Colonic mucosa (tissue), 4 donors: ENCODE measurements at regions not wholly inside any gene's neighbourhood (a gene's known extent, or its start where the extent isn't known, plus 50 kb on each side); places are given as distances from the start of the nearest gene placed in this dataset.

Experiments
- DNase-seq: peaks from one replicate; pipeline ENCODE4 v3.0.0-alpha.2; 2020
- H3K27ac ChIP-seq: fragments of 200-600 bp; one replicate; pipeline ENCODE4 v1.8.0; 2021
- H3K27me3 ChIP-seq: fragments of 200-600 bp; one replicate; pipeline ENCODE4 v1.8.0; 2021
- H3K36me3 ChIP-seq: fragments of 200-600 bp; one replicate; pipeline ENCODE4 v1.8.0; 2021
- H3K4me1 ChIP-seq: fragments of 200-600 bp; one replicate; pipeline ENCODE4 v1.8.0; 2021; ENCODE audit warnings: mild to moderate bottlenecking
- H3K4me3 ChIP-seq: fragments of 200-600 bp; one replicate; pipeline ENCODE4 v1.8.0; 2021
- H3K9ac ChIP-seq, 2 donors: one replicate each; pipeline ENCODE4 v1.7.0; 2013; ENCODE audit warnings: control low read depth in 2 of 2, low read depth in 2 of 2, low read length in 2 of 2
- H3K9me3 ChIP-seq: fragments of 200-600 bp; one replicate; pipeline ENCODE4 v1.8.0; 2021
- intact Hi-C: fragments of 100-400 bp; cut with DNase I; formaldehyde crosslinking; loops from one replicate; pipeline ENCODE4 v1.14.1; 2022
- TF ChIP-seq, protein P1 (sequence below): fragments of 200-600 bp; IDR thresholded peaks from one replicate; pipeline ENCODE4 v1.8.0; 2022; ENCODE audit warnings: antibody characterized with exemption, mild to moderate bottlenecking
- donor health status: healthy.
- donor health status: DM: no; HTN: no; CAD: no.
- donor health status: DM: no; HTN: no; CAD: no.

DNA sequence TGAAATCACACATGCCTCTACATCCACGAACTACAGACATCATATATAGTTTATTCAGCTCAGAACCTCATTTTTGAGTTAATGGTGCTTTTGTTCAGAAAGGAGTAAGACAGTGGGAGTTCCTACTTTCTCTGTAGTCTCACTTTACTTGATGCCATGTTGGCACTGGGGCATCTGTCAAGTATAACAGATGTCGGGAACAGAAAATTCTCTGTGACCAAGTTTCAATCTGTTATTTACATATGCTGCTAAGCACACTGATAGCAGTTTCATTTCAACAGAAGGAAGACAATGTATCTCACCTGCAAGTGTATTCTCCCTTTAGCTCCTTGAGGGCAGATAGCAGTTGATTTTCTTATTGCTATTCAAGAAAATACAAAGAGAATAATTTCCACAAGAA lies 774.1 kb downstream of the METTL4 start:
- intact Hi-C loops = no loop called here
- Histone ChIP-seq H3K27ac (no peak overlapping the region), H3K36me3 (no peaks in the 10 kb centered on the region), H3K27me3 (no peaks in the 10 kb centered on the region), H3K4me1 (no peaks in the 10 kb centered on the region), H3K9ac (no peak overlapping the region), H3K9me3 (no peaks in the 10 kb centered on the region), H3K4me3 (no peak overlapping the region)
- TF ChIP-seq, protein P1, sequence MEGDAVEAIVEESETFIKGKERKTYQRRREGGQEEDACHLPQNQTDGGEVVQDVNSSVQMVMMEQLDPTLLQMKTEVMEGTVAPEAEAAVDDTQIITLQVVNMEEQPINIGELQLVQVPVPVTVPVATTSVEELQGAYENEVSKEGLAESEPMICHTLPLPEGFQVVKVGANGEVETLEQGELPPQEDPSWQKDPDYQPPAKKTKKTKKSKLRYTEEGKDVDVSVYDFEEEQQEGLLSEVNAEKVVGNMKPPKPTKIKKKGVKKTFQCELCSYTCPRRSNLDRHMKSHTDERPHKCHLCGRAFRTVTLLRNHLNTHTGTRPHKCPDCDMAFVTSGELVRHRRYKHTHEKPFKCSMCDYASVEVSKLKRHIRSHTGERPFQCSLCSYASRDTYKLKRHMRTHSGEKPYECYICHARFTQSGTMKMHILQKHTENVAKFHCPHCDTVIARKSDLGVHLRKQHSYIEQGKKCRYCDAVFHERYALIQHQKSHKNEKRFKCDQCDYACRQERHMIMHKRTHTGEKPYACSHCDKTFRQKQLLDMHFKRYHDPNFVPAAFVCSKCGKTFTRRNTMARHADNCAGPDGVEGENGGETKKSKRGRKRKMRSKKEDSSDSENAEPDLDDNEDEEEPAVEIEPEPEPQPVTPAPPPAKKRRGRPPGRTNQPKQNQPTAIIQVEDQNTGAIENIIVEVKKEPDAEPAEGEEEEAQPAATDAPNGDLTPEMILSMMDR = no peak
- no peak for DNase-seq

DNA sequence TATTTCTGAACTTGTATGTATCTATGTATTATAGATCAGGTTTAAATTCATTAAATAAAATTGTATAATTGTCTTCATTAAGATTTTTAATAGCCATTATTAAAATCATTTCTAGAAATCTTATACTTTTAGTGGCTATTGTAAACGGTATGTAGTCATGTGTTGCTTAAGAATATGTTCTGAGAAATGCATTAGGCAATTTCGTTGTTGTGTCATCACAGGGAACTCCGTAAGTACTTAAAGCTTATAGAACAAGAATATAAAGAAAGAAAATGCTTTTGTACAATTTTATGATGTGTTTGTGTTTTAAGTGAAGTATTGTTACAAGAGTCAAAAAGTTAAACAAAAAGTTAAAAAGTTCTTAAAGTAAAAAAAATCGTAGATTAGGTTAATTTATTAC lies 765.8 kb downstream of the METTL4 start:
- H3K9me3 ChIP-seq = no peaks in the 10 kb centered on the region
- H3K4me1 ChIP-seq = no peaks in the 10 kb centered on the region
- H3K4me3 ChIP-seq = no peak overlapping the region
- H3K9ac ChIP-seq = no peak overlapping the region
- H3K27me3 ChIP-seq = no peaks in the 10 kb centered on the region
- H3K27ac ChIP-seq = no peak overlapping the region
- TF ChIP-seq, protein P1 = no peak
- no peaks in the 10 kb centered on the region for H3K36me3 ChIP-seq
- no peak for DNase-seq
- intact Hi-C loops = no loop called here

DNA sequence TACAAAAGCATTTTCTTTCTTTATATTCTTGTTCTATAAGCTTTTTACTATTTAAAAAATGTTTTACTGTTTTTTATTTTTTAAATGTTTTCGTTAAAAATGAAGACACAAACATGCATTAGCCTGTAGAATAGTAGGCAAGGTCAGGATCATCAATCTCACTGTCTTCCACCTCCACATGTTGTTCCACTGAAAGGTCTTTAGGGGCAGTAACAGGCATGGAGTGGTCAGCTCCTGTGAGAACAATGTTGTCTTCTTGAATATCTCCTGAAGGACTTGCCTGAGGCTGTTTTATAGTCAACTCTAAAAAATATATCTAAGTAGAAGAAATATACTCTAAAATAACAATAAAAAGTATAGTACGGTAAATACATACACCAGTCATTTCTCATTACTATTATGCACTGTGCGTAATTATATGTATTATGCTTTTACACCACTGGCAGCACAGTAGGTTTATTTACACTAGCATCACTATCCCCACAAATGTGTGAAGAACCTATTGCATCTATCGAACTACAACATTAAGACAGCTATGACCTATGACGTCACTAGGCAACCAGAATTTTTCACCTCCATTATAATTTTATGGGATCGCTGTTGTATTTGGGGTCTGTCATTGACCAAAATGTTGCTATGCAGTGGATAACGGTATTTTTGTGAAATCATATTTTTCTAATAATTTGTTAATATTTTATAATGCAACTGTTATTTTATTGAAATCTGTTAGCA lies 764.3 kb downstream of the METTL4 start:
- H3K27me3 ChIP-seq = no peaks in the 10 kb centered on the region
- TF ChIP-seq, protein P1 = no peak
- no peaks in the 10 kb centered on the region for H3K4me1 ChIP-seq
- no peaks in the 10 kb centered on the region for H3K36me3 ChIP-seq
- H3K9ac ChIP-seq = no peak overlapping the region
- DNase-seq = no peak
- no peaks in the 10 kb centered on the region for H3K9me3 ChIP-seq
- intact Hi-C loops = no loop called here
- no peak overlapping the region for H3K27ac ChIP-seq
- no peak overlapping the region for H3K4me3 ChIP-seq

DNA sequence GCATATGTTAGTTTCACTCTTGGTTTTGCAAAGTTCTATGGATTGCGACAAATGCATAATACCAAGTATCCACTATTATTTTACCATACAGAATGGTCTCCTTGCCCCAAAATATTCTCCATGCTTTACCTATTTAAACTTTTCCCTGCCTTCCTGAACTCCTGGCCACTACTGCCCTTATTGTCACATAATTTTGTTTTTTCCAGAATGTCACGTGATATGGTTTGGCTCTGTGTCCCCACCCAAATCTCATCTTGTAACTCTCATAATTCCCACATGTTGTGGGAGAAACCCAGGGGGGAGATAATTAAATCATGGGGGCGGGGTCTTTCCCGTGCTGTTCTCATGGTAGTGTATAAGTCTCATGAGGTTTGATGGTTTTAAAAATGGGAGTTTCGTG lies 760.0 kb downstream of the METTL4 start:
- TF ChIP-seq, protein P1 = no peak
- intact Hi-C loops = no loop called here

DNA sequence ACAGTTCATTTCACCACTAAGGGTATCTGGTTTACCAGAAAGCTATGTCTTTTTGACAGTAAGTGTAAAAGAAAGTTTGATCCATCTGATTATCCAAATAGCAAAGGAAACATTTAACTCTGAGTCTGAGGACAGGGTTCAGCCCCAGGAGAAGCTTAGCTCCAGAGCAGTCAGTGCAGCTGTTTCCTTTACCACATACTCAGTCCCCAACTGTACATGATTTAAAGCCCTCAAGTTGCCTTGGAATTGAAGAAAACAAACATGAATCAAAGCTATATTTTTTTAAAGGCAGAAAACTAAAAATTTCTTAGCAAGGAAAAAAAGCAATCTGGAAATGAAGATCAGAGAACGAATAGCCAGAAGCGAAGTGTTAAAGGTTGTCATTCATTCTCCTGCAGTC lies 746.0 kb downstream of the METTL4 start:
- H3K4me3 ChIP-seq = no peak overlapping the region
- no peak overlapping the region for H3K27ac ChIP-seq
- H3K27me3 ChIP-seq = no peaks in the 10 kb centered on the region
- H3K4me1 ChIP-seq = no peaks in the 10 kb centered on the region
- DNase-seq = no peak
- no peak overlapping the region for H3K9ac ChIP-seq
- TF ChIP-seq, protein P1 = no peak
- H3K9me3 ChIP-seq = no peaks in the 10 kb centered on the region
- intact Hi-C loops = no loop called here
- H3K36me3 ChIP-seq = no peaks in the 10 kb centered on the region

More for the DNA sequence above, 760.0 kb downstream of the METTL4 start:
- no peaks in the 10 kb centered on the region for H3K27me3 ChIP-seq
- H3K36me3 ChIP-seq = no peaks in the 10 kb centered on the region
- DNase-seq = no peak
- H3K4me1 ChIP-seq = no peaks in the 10 kb centered on the region
- H3K9me3 ChIP-seq = no peaks in the 10 kb centered on the region
- H3K9ac ChIP-seq = no peak overlapping the region
- H3K4me3 ChIP-seq = no peak overlapping the region
- no peak overlapping the region for H3K27ac ChIP-seq
